PC-3 (cell line): ENCODE measurements at regions not wholly inside any gene's neighbourhood (a gene's known extent, or its start where the extent isn't known, plus 50 kb on each side); places are given as distances from the start of the nearest gene placed in this dataset.

Experiments used
- ATAC-seq: fragments of 200-7000 bp; cut with Tn5 transposase; 2 replicates; pipeline ENCODE4 v1.9.1; 2020; ENCODE audit warnings: mild to moderate bottlenecking, moderate library complexity
- BruUV-seq: library from RNA; stranded (reverse); fragments of 400-500 nt; replicated peaks from 2 replicates; lab custom pipeline; 2021; lab: Mats Ljungman, UMichigan
- CTCF ChIA-PET: fragments of 300-600 bp; sonication (Branson Sonifier 250); formaldehyde crosslinking; loops from one replicate; lab custom pipeline; 2022; ENCODE audit warnings: antibody characterized with exemption; lab: Charles Lee
- POLR2A ChIA-PET: fragments of 300-600 bp; sonication (Branson Sonifier 250); formaldehyde crosslinking; loops from one replicate; lab custom pipeline; 2022; ENCODE audit warnings: antibody characterized with exemption; ENCODE audit not compliant: unreplicated experiment; lab: Charles Lee
- DNase-seq: peaks from one replicate; pipeline ENCODE4 v3.0.0-alpha.2; 2015
- H2AFZ ChIP-seq: fragments of 300-600 bp; sonication (generic); 2 replicates; pipeline ENCODE4 v1.6.0; 2016; ENCODE audit warnings: antibody characterized with exemption, low read length
- H3F3A ChIP-seq: fragments of 300-600 bp; sonication (generic); one replicate; pipeline ENCODE4 v1.6.0; 2017; ENCODE audit warnings: antibody characterized with exemption, low read length, control low read depth, mild to moderate bottlenecking; ENCODE audit not compliant: unreplicated experiment
- H3K27ac ChIP-seq: fragments of 300-600 bp; sonication (generic); 2 replicates; pipeline ENCODE4 v1.5.1; 2016; ENCODE audit warnings: mild to moderate bottlenecking, low read length
- H3K27me3 ChIP-seq: fragments of 300-600 bp; sonication (generic); 2 replicates; pipeline ENCODE4 v1.6.1; 2016; ENCODE audit warnings: low read length, mixed read lengths
- H3K36me3 ChIP-seq: fragments of 300-600 bp; sonication (generic); 2 replicates; pipeline ENCODE4 v1.6.1; 2016; ENCODE audit warnings: low read depth, mixed run types, low read length, mixed read lengths
- H3K4me1 ChIP-seq: fragments of 300-600 bp; sonication (generic); 2 replicates; pipeline ENCODE4 v1.5.1; 2016; ENCODE audit warnings: low read length; ENCODE audit not compliant: insufficient read depth
- H3K4me2 ChIP-seq: fragments of 300-600 bp; sonication (generic); 2 replicates; pipeline ENCODE4 v1.6.0; 2016; ENCODE audit warnings: low read length
- H3K4me3 ChIP-seq: fragments of 300-600 bp; sonication (generic); 2 replicates; pipeline ENCODE4 v1.5.1; 2016; ENCODE audit warnings: mild to moderate bottlenecking, low read length, mixed read lengths
- H3K79me2 ChIP-seq: fragments of 300-600 bp; sonication (generic); 2 replicates; pipeline ENCODE4 v1.6.1; 2017; ENCODE audit warnings: low read length, mixed read lengths
- H3K9ac ChIP-seq: fragments of 300-600 bp; sonication (generic); 2 replicates; pipeline ENCODE4 v1.6.0; 2016; ENCODE audit warnings: mild to moderate bottlenecking, low read length
- H3K9me2 ChIP-seq: fragments of 300-600 bp; sonication (generic); replicated peaks from 2 replicates; pipeline ENCODE4 v1.6.1; 2016; ENCODE audit warnings: mixed run types, low read length, mixed read lengths
- H3K9me3 ChIP-seq: fragments of 300-600 bp; sonication (generic); 2 replicates; pipeline ENCODE4 v1.6.1; 2016; ENCODE audit warnings: low read length, mixed read lengths
- H4K20me1 ChIP-seq: fragments of 300-600 bp; sonication (generic); 2 replicates; pipeline ENCODE4 v1.6.1; 2016; ENCODE audit warnings: low read length, mixed read lengths
- CTCF ChIP-seq: fragments of 300-600 bp; sonication (generic); conservative IDR thresholded peaks from 2 replicates; pipeline ENCODE4 v1.5.1; 2017; ENCODE audit warnings: antibody characterized with exemption, low read depth, mild to moderate bottlenecking, low read length
- EZH2 ChIP-seq: fragments of 300-600 bp; sonication (generic); IDR thresholded peaks from one replicate; pipeline ENCODE4 v1.6.1; 2017; ENCODE audit warnings: antibody characterized with exemption, mild to moderate bottlenecking, low read length; ENCODE audit not compliant: unreplicated experiment
- EZH2phosphoT487 ChIP-seq: fragments of 300-600 bp; sonication (generic); IDR thresholded peaks from 2 replicates; pipeline ENCODE4 v1.6.1; 2018; ENCODE audit warnings: mild to moderate bottlenecking, antibody characterized with exemption, low read length, borderline replicate concordance
- intact Hi-C: fragments of 100-400 bp; cut with micrococcal nuclease; formaldehyde crosslinking; loops from 2 replicates; pipeline ENCODE4 v1.9.0; 2023

GRCh38 chr11:45475173-45475572 lies 189.0 kb upstream of the SYT13 start:
- intact Hi-C loops = no loop called here
- POLR2A ChIA-PET = no interaction called here
- no peaks in the 10 kb centered on the region for H3K36me3 ChIP-seq
- H2AFZ ChIP-seq = no peak overlapping the region
- no peaks in the 10 kb centered on the region for H3K9me2 ChIP-seq
- H3F3A ChIP-seq = no peaks in the 10 kb centered on the region
- H3K9ac ChIP-seq = no peak overlapping the region
- no peak for DNase-seq
- CTCF ChIA-PET = no interaction called here
- peaks cover 34% of the 10 kb centered on the region for H3K27me3 ChIP-seq
- TF ChIP-seq EZH2 (no peak), EZH2phosphoT487 (no peak), CTCF (no peak)
- no peak for ATAC-seq
- H3K4me2 ChIP-seq = no peak overlapping the region
- no peaks in the 10 kb centered on the region for H3K4me1 ChIP-seq
- no peaks in the 10 kb centered on the region for H3K79me2 ChIP-seq
- no peak overlapping the region for H3K4me3 ChIP-seq
- no peaks in the 10 kb centered on the region for H4K20me1 ChIP-seq
- no peak overlapping the region for H3K27ac ChIP-seq
- BruUV-seq = no TSS peak
- no peaks in the 10 kb centered on the region for H3K9me3 ChIP-seq

DNA sequence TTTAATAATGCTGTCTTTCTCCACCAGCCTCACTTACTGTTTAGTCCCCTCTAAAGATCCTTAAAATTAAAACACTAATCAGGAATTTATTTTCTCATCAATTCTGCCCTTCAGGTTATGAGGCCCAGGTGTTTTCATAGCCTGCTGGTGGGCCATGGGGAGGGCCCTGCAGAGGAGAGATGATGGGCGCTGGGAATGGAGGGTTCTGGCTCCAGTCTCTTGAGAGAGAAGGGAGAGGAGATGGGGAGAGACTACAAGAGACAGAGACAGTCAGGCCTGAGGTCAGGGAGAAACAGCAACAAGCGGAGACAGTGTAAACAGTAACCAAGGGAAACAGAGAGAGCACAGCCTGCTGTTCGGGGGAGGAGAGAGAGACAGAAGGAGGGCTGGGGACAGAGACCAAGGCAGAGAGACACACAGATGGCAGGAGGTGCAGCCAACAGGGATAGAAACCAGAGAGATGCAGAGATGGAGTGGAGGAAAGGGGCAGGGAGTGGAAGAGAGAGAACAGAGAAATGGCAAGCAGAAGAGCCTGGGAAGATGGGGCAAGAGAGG lies 187.3 kb upstream of the SYT13 start:
- CTCF ChIA-PET = no interaction called here

More for the DNA sequence above, 187.3 kb upstream of the SYT13 start:
- no peak overlapping the region for H3K4me3 ChIP-seq
- H2AFZ ChIP-seq = no peak overlapping the region
- peaks cover 19% of the 10 kb centered on the region for H3K27me3 ChIP-seq
- ATAC-seq (no peak), DNase-seq (no peak)
- no peak overlapping the region for H3K27ac ChIP-seq
- POLR2A ChIA-PET = no interaction called here
- no peaks in the 10 kb centered on the region for H3F3A ChIP-seq
- H3K9me3 ChIP-seq = no peaks in the 10 kb centered on the region
- no TSS peak for BruUV-seq
- H3K9me2 ChIP-seq = no peaks in the 10 kb centered on the region
- no peak overlapping the region for H3K4me2 ChIP-seq
- no peaks in the 10 kb centered on the region for H3K36me3 ChIP-seq
- no peak overlapping the region for H3K9ac ChIP-seq
- intact Hi-C loops = no loop called here
- no peaks in the 10 kb centered on the region for H3K4me1 ChIP-seq
- TF ChIP-seq EZH2phosphoT487 (no peak), CTCF (no peak), EZH2 (no peak)
- no peaks in the 10 kb centered on the region for H4K20me1 ChIP-seq
- no peaks in the 10 kb centered on the region for H3K79me2 ChIP-seq
